GM10266 (cell line): ENCODE measurements at regions not wholly inside any gene's neighbourhood (a gene's known extent, or its start where the extent isn't known, plus 50 kb on each side); places are given as distances from the start of the nearest gene placed in this dataset.

Source experiments
- DNase-seq: peaks from one replicate; pipeline ENCODE4 v3.0.0; 2012; ENCODE audit errors: extremely low spot score
- CTCF ChIP-seq: IDR thresholded peaks from 2 replicates; pipeline ENCODE4 v1.5.1; 2012; ENCODE audit warnings: mild to moderate bottlenecking, low read depth; ENCODE audit not compliant: control insufficient read depth, insufficient read depth; ENCODE audit errors: missing control alignments

DNA sequence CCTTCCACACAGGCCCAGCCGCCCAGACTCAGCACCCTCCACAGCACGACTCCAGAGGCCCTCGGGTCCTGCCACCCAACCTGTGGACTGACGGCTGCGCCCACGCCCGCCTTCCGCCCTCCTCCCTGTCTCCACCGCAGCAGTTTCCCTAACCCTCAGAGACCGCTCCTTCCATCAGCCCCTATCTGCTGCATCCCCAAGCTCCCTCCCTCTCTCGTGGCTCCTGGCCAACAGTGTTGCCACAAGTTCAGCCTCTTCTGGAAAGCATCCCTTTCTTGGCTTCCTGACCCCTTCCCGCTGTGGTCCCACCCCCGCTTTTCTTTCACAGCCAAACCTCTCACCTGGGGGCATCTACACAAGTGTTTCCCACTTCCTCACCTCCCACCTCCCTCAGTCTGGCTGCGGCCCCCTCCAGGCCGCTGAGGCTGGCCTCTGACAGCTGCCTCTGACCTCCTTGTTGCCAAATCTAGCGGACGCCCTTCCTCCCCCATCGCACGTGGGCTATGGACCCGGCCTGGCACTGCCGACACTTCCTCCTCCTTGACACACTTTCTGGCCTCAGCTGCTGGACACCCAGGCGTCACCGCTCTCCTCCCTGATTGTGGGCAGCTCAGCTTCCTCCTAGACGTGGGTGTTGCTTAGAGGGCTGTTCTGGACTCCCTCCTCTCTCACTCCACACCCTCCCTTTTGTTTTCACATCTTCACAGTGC is 168.8 kb upstream of the TLE3 start:
- no peak for TF ChIP-seq CTCF

GRCh38 chr15:70265986-70266385 is 168.3 kb upstream of the TLE3 start:
- TF ChIP-seq CTCF, result no peak
- DNase-seq, result no peak

More for the DNA sequence above, 168.8 kb upstream of the TLE3 start:
- DNase-seq, result no peak

DNA sequence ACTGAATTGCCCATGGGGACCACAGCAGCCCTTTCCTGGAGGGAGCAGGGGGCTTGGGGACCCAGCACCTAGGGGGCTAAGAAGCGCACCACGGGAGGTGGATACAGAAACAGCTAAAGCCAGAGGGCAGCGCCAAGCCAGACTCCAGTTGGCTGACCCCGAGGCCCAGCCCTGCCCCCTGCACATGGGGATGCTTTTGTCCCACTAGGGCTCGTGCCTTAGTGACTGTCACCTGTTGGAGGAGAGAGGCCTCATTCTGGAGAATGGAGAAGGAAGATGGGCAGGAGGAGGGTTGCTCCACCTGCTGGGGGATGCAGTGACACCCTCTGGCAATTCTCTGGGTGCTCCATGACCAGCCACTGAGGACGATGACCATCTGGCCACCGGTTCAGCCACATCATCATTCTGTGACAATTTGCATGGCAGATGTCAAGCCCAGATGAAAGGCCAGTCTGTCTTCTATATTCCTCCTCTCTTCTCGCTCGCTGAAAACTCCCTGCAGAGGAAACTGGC is 167.8 kb upstream of the TLE3 start:
- TF ChIP-seq CTCF, result peak; percentile 28
- DNase-seq, result no peak

GRCh38 chr15:70264738-70265465 is 167.2 kb upstream of the TLE3 start:
- no peak for DNase-seq
- TF ChIP-seq CTCF, result no peak

GRCh38 chr15:70264014-70264582 is 166.4 kb upstream of the TLE3 start:
- no peak for DNase-seq
- TF ChIP-seq CTCF, result no peak

GRCh38 chr15:70262591-70263274 is 165.0 kb upstream of the TLE3 start:
- no peak for TF ChIP-seq CTCF
- no peak for DNase-seq
